Activated CD4-positive, alpha-beta T cell treated with anti-CD3 and anti-CD28 coated beads, Interleukin-2, Interleukin-6, amounts not matched to agents 100 ng/mL and 50 ng/mL, durations not matched to agents 16 hours and 8 hours (primary cell): ENCODE measurements at regions not wholly inside any gene's neighbourhood (a gene's known extent, or its start where the extent isn't known, plus 50 kb on each side); places are given as distances from the start of the nearest gene placed in this dataset.
A peak's percentile ranks its signal among the peaks of the same experiment; 100 is the strongest.
"Not testable (repeated sequence)": the region's sequence is repeated elsewhere in the genome, so short reads cannot be mapped to it uniquely, and the experiment has no call there.

Experiments
- DNase-seq: peaks from one replicate; pipeline ENCODE4 v3.0.0-alpha.2; 2020

DNA sequence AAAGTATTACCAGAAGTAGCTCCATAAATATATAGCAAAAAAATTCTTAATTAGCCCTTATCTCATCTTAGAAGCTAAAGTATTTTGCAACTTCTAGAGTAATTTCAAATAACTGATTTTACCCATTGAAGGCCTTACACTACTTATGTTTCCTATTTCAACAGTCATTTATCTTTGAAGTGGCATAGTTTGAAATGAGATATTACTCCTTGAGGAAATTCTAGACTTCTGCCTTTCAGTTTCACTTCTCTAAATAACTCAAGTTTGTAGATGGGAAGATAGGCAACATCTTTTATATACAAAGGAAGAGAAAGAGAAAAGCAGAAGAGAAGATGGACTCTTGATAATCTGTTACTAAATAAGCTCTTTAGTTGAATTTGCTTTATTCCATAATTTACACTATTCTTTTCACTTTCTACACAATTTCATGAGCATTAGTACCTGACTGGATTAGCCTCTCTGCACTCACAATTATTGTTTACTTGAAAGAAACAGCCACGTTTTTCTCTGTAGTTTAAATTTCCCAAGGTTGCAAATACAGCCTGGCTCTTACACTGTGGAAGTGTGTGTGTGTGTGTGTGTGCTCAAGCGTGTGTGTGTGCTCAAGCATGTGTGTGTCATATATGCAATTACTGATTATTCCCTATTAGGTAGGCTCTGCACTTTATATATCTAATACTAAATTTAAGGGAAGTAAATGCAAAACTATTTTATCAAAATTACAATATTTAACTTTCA is 60.6 kb upstream of the EMB start:
- DNase-seq = peak; percentile 57

- DNase-seq = peak; percentile 6
Observed at GRCh38 chr5:50513028-50513457, 72.0 kb upstream of the EMB start.

- DNase-seq = not testable (repeated sequence)
Observed at GRCh38 chr5:50521060-50521459, 80.0 kb upstream of the EMB start.

DNA sequence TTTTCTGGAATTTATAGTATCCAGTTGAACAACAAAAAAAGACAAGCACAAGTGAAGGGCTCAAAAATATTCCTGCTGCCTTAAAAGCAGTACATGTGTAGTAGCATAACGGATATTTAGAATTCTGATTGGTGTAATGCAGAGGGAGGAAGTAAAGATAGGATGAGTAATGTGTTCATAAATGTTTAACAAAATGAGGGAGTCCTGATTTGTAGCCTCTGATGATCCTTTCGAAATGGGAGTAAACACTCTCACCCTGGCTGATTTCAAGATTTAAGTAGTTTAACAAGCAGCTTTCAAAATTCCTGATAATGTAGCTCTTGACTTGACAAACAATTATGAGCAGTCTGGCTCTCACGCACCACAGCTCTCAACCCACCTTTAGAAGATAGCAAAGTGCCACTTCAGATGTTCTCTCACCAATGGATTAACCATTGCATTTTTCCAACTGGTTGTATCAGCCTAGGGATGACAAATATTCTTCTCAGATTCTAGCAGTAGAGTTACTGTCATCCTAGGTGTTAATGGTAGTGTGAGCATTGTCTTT is 86.5 kb upstream of the EMB start:
- not testable (repeated sequence) for DNase-seq

- DNase-seq = no peak
Observed at GRCh38 chr5:50535393-50535792, 94.3 kb upstream of the EMB start.

DNA sequence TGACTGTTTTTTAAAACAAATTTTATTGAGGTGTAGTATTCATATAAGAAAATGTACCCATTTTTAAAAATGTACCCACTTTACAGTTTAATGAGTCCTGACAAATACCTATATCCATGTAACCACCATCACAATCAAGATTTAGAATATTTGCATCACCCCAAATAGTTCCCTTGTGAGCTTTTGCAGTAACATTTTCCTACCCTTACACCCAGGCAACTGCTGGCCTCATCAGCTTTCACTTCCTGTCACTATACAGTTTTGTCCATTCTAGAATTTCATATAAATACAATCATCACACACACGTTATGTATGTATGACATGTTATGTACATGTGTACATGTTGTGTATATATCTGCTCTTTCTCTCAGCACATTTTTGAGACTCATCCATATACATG is 96.4 kb upstream of the EMB start:
- not testable (repeated sequence) for DNase-seq

DNA sequence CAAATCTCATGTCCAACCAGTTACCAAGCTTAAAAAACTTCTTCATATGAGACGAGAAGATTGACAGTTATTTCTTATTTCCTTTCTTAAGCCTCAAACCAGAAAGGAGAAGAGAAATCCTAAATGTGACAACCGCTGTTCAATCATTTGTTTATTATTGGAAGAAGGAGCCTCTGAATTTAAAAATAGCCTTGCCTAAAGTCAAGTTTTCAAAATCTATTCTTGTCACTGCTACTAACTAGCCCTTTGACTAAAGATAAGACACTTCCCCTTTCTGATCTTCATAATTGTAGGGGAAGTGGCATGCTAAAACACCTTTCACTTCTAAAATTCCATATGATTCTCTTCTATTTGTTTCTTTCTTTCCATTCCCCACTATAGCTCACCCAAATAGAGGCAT is 106.2 kb upstream of the EMB start:
- DNase-seq = no peak

GRCh38 chr5:50550267-50550666 is 109.2 kb upstream of the EMB start:
- DNase-seq = no peak

DNA sequence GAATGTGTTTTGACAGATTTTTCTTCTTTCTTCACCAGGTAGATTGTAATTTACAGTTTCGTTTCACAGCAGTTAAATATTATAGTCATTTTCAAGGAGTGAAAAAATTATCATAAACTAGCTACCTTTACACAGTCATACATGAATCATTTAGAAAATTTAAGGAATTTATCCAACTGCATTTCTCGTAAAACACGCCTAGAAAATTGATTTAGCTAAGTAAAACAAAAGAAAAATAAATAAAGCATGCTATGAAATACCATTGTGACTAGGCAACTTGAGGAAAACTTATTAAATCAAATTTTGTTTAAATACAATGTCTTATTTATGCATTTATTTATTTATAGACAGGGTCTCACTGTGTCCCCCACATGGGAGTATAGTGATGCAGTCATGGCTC is 109.9 kb upstream of the EMB start:
- no peak for DNase-seq

GRCh38 chr5:50553560-50553984 is 112.5 kb upstream of the EMB start:
- DNase-seq = no peak

DNA sequence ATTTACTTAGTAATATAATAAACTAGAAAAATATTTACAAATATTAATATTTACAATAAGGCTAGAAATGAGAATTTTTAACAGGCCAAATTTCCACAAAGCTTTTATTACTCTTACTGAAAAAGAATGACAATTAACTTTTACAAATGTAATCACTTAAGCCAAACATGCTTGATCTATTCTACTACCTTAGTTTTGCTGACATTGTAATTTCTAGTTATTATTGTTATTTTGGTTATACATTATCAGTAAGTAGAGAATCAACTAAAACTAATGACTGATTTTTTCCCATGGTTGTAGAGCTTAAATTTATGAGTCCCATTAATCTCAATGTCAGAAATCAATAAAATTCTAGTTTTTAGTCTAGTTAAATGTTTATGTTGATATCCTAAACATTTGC is 107.8 kb upstream of the PARP8 start:
- DNase-seq = not testable (repeated sequence)

DNA sequence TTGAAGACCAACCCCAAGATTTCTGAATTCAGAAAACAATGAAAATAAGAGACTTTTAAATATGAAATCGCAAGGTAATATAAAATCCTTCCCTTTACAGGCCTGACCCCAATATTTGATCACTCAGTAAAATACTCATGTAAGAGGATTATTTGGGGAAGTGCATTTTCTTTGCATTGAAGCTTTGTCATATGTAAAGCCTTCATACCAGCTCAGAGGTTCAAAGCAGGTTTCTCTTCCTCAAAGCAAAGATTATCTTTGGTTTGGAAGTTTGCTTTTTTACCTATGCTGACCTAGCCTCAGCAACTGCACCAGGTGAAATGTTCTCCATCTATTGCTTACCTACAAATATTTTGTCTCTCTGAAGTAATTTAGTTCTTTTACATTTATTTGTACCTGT is 106.5 kb upstream of the PARP8 start:
- no peak for DNase-seq

- no peak for DNase-seq
Observed at GRCh38 chr5:50562694-50563093, 103.7 kb upstream of the PARP8 start.

- peak; percentile 63 for DNase-seq
Observed at GRCh38 chr5:50564079-50564478, 102.4 kb upstream of the PARP8 start.

- DNase-seq = no peak
Observed at GRCh38 chr5:50564558-50564957, 101.9 kb upstream of the PARP8 start.

DNA sequence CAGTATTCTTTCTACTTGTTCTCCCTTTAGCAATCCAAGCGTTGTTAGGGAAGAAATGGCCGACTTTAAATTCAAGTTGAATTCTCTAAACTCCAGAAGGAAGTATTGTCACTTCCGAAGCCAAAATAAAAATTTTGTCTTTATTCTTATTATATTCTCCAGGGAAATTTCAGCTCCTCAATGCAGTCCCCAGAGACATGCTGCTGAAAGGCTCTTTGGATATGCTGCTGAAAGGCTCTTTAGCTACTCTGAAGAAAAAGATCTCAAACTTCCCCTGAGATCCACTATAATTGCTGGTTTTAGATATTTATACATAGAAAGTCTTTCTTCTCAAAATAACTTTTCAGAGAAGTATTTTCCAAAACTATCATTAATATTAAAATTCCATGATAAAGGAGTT is 92.3 kb upstream of the PARP8 start:
- DNase-seq = no peak

GRCh38 chr5:50575740-50576139 is 90.7 kb upstream of the PARP8 start:
- DNase-seq = no peak

DNA sequence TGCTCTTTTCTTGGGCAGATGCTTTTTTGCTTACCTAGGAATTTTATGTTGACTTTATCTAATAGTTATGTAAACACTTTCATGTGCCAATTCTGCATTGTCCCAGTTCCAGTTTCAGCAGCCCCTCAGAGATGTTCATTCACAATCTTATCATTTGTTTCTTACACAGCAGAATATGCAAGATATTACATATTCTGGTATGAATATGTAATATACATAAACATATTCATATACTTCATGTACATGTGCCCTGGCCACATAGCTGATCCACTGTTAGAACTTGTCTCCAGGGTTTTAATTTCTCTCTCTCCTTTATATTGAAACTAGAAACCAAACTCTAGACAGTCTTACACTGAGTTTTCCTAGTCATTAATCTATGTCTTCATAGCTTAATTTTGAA is 90.2 kb upstream of the PARP8 start:
- DNase-seq = no peak

GRCh38 chr5:50576686-50577256 is 89.7 kb upstream of the PARP8 start:
- no peak for DNase-seq

- DNase-seq = no peak
Observed at GRCh38 chr5:50580506-50580905, 85.9 kb upstream of the PARP8 start.

- not testable (repeated sequence) for DNase-seq
Observed at GRCh38 chr5:50581845-50582244, 84.6 kb upstream of the PARP8 start.

DNA sequence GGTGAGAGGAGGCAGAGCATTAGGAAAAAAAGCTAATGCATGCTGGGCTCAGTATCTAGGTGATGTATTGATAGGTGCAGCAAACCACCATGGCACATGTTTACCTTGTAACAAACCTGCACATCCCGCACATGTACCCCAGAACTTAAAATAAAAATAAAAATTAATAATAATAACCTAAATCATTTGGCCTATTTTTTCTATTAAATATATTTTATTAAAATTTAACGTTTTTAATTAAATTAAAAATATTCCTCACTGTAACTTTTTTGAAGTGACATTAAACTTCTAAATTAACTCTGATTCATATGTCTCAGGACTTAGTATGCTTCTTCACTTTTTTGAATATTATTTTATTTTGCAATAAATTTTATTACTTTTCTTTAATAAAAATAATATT is 83.7 kb upstream of the PARP8 start:
- DNase-seq = no peak

GRCh38 chr5:50583621-50584020 is 82.8 kb upstream of the PARP8 start:
- no peak for DNase-seq

GRCh38 chr5:50588471-50588870 is 78.0 kb upstream of the PARP8 start:
- not testable (repeated sequence) for DNase-seq
